Stimulated activated naive CD8-positive, alpha-beta T cell treated with anti-CD3 and anti-CD28 coated beads, Interleukin-15, Interleukin-2, amounts not matched to agents 100 U/mL and 50 U/mL, for 24 hours (primary cell): ENCODE measurements at regions not wholly inside any gene's neighbourhood (a gene's known extent, or its start where the extent isn't known, plus 50 kb on each side); places are given as distances from the start of the nearest gene placed in this dataset.
A peak's percentile ranks its signal among the peaks of the same experiment; 100 is the strongest.
"Not testable (repeated sequence)": the region's sequence is repeated elsewhere in the genome, so short reads cannot be mapped to it uniquely, and the experiment has no call there.

ENCODE experiments used
- ATAC-seq: fragments of 150-1000 bp; cut with Tn5 transposase; one replicate; pipeline ENCODE4 v1.10.0; 2021
- DNase-seq: peaks from one replicate; pipeline ENCODE4 v3.0.0; 2021

DNA sequence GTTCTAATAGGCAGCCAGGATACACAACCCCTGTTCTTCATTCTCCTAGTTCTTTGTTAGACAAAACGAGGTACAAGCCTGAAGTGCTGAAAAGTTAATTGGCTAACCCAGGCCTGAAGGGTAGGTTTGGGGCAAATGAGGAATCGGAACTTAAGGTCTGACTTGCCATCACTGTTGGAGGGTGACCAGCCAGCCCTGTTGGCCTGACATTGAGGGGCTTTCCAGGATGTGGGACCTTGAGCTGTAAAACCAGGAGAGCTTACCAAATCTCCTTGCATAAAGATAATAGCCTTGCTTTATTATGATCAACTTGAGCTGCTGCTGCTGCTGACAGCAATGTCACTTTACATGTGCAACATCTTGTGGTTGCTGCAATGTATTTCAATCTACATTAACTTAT lies 256.0 kb downstream of the VAPA start:
- DNase-seq = no peak
- no peak for ATAC-seq

DNA sequence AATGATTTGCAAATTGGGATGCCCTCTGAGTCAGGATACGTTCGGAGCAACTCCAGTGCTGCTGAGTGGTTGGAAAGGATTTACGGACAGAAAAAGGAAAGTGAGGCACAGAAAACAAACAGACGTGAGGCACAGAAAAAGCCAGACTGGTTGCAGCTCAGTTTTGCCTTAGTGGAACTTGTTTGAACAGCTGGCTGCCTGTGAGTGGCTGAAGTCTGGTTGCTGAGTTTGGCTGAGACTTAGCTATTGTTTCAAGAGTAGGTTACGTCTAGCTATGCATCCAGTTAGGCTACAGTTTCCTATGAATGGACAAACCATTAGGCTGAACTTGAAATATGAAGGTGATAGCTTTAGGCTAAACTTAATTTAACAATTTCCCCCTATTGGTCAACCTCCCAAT lies 256.6 kb downstream of the VAPA start:
- no peak for ATAC-seq
- no peak for DNase-seq

GRCh38 chr18:10175333-10175732 lies 261.5 kb downstream of the VAPA start:
- ATAC-seq, DNase-seq: not testable (repeated sequence)

GRCh38 chr18:10179326-10179725 lies 265.5 kb downstream of the VAPA start:
- DNase-seq, ATAC-seq: not testable (repeated sequence)

DNA sequence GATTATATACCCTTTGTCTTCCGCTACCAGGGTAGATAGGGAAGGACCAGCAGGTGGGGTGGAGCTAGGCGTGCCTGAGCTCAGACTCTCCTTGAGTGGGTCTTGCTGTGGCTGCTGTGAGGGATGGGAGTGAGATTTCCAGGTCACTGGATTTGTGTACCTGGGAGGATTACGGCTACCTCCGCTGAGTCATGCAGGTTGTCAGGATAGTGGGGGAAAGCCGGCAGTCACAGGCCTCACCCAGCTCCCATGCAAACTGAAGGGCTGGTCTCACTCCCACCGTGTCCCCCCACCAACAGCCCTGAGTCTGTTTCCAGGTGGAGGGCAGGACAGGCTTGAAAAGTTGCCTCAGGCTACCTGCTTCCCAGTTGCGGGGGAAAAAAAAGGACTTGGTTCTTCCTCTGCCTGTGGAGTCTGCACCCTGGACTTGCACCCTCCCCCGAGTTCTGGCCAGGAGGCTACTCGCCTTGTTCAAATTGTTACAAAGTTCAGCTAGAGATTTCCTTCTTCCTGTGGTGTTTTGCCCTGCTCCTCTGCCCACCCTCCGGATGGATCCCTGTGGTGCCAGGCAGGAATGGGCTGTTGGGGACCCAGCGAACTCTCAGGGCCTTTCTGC lies 268.3 kb downstream of the VAPA start:
- ATAC-seq = no peak
- DNase-seq = no peak

DNA sequence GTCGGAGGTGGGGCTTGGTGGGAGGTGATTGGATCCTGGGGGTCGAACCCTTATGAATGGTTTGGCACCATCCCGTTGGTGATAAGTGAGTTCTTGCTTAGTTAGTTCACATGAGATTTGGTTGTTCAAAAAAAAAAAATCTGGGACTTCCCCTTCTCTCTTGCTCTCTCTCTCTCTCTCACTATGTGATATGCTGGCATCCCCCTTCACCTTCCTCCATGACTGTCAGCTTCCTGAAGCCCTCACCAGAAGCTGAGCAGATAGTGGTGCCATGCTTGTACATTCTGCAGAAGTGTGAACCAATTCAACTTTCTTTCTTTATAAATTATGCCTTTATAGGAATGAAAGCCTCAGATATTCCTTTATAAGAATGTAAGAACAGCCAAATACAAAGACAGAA lies 269.7 kb upstream of the APCDD1 start:
- DNase-seq (no peak), ATAC-seq (peak; percentile 23)

DNA sequence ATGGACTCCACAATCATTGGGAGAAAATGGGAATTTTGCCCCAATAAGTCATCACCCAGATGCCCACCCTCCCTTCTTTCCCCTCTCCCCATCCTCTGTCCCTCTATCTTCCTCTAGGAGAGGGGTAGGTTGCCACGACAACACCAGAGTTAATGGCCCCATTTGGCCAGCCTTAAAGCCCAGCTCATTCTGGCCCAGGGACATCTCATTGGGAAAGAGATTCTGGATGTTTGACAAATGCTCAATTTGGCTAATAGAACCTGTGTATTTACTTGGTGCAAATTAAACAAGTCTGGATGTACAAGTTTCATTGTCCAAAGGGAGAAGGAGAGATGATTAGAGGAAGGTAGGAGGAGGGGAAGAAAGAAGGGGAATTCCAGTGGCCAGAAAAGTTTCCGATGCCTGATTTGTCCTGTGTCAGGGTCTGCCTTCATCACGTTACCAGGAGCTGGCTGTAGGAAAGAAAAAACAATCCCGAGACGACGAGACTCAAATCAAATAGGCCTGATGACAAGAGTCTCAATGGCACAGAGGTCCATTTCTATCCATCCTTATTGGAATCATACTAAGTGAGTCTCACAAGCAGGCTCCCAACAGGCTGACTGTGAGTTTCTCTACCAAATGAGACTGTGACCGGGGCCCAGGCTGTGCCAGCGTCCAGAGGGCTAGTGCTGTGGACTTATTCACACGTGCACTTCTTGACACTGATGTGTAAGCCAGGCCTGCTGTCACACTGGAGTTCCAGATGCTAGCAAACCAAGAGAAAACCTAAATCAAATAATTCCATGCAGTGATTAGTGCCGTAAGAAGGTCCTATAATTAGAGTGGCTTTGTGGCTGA lies 265.2 kb upstream of the APCDD1 start:
- DNase-seq = no peak
- no peak for ATAC-seq

GRCh38 chr18:10190564-10190963 lies 263.9 kb upstream of the APCDD1 start:
- ATAC-seq = no peak
- no peak for DNase-seq

DNA sequence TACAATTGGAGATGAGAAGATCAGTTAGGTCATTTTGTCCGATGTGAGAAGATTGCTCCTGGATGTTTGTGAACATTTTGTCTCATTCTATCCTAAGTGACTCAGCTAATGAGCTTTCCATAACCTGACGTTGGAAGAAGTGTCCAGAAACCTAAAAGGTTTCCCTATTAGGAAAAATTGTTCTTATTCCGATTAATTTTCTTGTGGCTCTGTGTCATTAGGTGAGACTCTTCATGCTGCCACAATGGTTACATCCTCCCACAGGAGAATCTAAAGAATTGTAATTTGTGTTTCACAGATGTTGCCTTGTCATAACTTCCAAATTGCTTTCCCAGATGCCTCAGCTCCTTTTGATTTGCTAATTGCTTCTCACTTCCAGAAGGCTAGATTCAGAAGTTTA lies 261.0 kb upstream of the APCDD1 start:
- DNase-seq (no peak), ATAC-seq (no peak)

- ATAC-seq (no peak), DNase-seq (no peak)
Measured at GRCh38 chr18:10194592-10194991, 259.8 kb upstream of the APCDD1 start.

- ATAC-seq = no peak
Measured at GRCh38 chr18:10195529-10195928, 258.9 kb upstream of the APCDD1 start.

GRCh38 chr18:10197097-10197496 lies 257.3 kb upstream of the APCDD1 start:
- DNase-seq = no peak

More at GRCh38 chr18:10195529-10195928, 258.9 kb upstream of the APCDD1 start:
- no peak for DNase-seq

DNA sequence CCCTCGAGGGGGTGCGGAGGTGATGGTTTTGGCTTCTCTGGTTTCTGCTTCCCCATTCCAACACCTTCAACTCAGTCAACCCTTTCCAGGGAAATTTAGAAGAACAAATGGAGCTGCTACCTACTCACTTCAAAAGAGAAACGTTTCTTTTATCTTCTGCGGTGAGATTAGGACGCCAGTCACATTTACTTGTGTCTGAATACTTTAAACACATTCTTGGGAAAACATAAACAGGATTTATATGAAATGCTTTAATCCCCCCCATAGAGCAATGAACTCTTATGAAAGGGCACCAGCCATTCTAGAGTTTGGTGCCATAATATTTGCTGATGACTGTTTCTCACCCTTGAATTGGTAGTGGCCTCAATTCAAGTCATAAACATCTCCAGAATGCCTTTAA lies 253.2 kb upstream of the APCDD1 start:
- DNase-seq (no peak), ATAC-seq (no peak)

More at GRCh38 chr18:10197097-10197496, 257.3 kb upstream of the APCDD1 start:
- ATAC-seq = no peak

GRCh38 chr18:10201659-10202058 lies 252.8 kb upstream of the APCDD1 start:
- no peak for ATAC-seq

GRCh38 chr18:10202845-10203321 lies 251.6 kb upstream of the APCDD1 start:
- DNase-seq (no peak), ATAC-seq (no peak)

More at GRCh38 chr18:10201659-10202058, 252.8 kb upstream of the APCDD1 start:
- DNase-seq = no peak

DNA sequence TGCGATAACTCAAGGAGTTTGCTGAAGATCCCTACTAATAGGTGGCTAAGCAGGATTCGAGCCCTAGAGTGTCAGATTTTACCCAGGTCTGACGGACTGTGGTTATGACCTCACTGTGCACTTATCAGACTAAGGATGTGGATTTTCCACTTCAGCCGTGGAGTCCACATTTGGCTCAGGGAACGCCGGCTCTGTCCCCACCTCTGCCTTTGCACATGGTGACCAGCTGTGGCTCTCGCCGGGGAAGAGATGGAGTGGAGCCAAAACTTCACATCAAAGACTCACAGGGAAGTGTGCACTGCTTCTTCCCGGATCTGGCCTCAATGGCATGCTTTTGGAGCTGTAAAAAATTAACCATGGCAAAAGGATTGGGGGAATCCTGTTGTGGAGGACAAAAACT lies 249.3 kb upstream of the APCDD1 start:
- ATAC-seq (no peak), DNase-seq (no peak)

DNA sequence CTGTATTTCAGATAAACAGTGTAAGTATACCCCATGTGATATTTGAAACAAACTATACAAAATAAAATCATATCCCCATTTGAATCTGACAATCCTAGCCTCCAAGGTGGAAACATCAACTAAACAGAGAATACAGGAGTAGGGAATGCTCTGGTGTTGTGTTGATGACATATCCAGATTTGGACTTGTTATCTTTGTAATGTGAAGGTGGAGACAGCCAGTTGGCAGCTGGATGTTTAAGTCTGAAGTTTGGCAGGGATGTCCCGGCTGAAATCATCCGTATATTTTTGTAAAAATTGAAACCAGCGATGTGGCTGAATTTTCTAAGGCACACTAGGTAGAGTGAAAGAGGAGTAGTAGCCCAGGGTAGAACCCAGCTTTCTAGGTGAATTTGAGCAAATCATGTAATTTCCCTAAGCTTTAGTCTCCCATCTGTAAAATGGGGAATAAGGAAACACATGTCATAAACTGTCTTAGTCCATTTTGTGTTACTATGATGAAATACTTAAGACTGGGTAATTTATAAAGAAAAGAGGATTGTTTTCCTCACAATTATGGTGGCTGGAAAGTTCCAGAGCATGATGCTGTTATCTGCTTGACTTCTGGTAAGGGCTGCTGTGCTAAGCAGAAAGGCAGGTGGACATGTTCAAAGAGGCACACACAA lies 246.6 kb upstream of the APCDD1 start:
- no peak for DNase-seq
- ATAC-seq = no peak

DNA sequence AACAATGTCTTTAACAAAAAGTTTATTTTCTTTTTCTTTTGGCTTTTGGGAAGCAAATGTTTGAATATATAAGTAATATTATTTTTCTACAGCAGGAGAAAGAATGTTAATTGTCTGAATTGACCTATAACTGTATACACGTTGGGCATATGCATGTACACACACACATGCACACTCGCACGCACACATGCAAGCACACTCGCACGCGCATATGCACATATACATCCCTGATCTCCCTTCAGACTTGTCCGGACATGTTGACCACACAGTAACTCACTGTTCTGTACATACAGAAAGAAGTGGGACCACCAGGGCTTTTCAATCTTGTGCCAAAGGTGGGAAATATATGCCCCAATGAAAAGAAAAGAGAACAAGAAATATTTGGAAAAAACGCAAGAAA lies 245.1 kb upstream of the APCDD1 start:
- no peak for DNase-seq
- ATAC-seq = no peak

DNA sequence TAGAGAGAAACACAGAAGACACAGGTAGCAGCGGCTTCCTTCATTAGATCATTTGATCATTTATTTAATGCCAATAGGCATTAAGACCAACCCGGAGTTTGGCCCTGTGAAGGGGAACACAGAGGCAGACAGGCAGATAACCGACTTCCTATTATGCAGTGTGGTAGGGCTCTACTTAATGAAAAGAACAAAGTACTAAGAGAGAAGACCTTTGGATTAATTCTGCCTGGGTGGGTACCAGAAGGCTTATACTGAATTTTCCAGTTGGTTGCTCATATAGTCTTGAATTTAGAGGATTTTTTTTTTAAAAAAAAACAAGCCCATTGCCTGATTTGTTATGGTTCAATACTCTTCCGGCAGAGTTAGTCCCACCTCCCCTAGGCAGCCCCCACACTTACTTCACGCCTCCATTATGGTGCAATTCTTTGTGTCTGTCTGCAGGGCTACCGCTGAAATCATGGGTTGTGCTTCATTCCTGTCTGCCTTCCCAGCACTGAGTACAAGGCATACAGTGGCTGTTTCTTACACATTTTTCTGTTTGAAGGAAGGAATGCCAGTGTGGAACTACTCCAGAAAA lies 244.3 kb upstream of the APCDD1 start:
- DNase-seq (no peak), ATAC-seq (no peak)

DNA sequence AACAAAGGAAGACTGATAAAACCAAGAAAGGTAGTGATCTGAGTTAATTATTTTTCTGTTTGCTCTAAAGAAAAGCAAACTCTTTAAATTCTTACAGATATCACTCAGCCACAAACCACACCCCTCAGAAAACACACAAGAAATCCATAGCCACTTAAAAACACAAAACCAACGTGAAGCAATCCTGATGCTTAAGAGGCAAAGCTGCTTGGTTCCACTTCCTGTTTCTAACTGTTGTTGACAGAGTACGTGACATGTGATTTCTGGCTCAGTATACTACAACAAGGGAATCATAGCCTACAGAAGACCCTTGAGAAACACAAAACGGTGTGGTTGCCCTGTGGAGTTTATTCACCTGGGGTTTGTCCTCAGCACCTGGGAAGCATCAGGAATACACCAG lies 240.9 kb upstream of the APCDD1 start:
- ATAC-seq = no peak
- DNase-seq = no peak

GRCh38 chr18:10215446-10215845 lies 239.0 kb upstream of the APCDD1 start:
- DNase-seq = no peak
- ATAC-seq = no peak

DNA sequence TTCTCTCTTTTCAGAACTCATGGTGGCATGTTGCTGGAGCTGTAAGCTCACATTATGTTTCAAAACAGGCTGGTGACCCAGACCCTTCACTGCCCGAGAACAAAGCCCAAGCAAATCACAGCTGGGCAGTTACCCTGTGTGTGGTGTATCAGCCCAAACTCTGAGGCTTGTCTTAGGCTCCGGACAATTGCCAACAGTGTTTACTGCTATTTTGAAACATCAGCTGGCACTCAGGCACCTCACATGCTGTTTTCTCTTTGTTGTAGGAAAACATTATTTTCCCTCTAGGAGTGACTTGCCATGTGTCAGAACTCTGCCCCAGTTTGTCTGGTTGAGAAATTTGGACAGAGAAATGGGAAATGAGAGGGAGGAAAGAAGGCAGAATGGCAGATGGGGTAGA lies 237.6 kb upstream of the APCDD1 start:
- ATAC-seq = no peak
- no peak for DNase-seq

GRCh38 chr18:10217211-10217610 lies 237.2 kb upstream of the APCDD1 start:
- no peak for DNase-seq
- ATAC-seq = no peak
